ENCODE measurements at regions not wholly inside any gene's neighbourhood (a gene's known extent, or its start where the extent isn't known, plus 50 kb on each side); places are given as distances from the start of the nearest gene placed in this dataset.

- no peak for TF ChIP-seq CTCF (IDR thresholded peaks at IDR 0.05)
- Mint-ChIP-seq H3K27me3 (no peaks in the 10 kb centered on the region), H3K27ac (peak overlapping the region; percentile 86), H3K4me3 (peak overlapping the region; percentile 90), H3K4me1 (peaks cover 68% of the 10 kb centered on the region), H3K9me3 (no peaks in the 10 kb centered on the region), H3K36me3 (ENCODE audit: low read depth) (no peaks in the 10 kb centered on the region)
- ChIA-PET POLR2A (interaction anchor here (0.6 to 3.3 kb wide), 12 partner anchors 9 to 469 kb away, joined by 3 to 16 read pairs (median 4); no protein-coding TSS in a partner anchor), CTCF (interaction anchor here (1.2 kb wide), 1 partner anchor 125 kb away, joined by 4 read pairs; no protein-coding TSS in a partner anchor)
- ATAC-seq (ENCODE audit: low read depth) (peak; percentile 73), DNase-seq (peak; percentile 69)
- intact Hi-C loops (cut with micrococcal nuclease) = loop anchor here (1.0 to 5.0 kb wide), 10 partner anchors 22 to 432 kb away; partner anchors contain the start of genes EFCAB11 and TDP1
Observed at GRCh38 chr14:89618811-89619551, 201.9 kb upstream of the FOXN3 start.

GRCh38 chr14:89618330-89618708, 201.3 kb upstream of the FOXN3 start:
- H3K27ac Mint-ChIP-seq = peak overlapping the region; percentile 88
- ChIA-PET POLR2A (interaction anchor here (0.7 to 3.3 kb wide), 7 partner anchors 23 to 208 kb away, joined by 3 to 16 read pairs (median 3); no protein-coding TSS in a partner anchor), CTCF (interaction anchor here (1.2 kb wide), 1 partner anchor 124 kb away, joined by 4 read pairs; no protein-coding TSS in a partner anchor)
- no peaks in the 10 kb centered on the region for H3K27me3 Mint-ChIP-seq
- no peak for TF ChIP-seq CTCF (IDR thresholded peaks at IDR 0.05)
- ATAC-seq (ENCODE audit: low read depth) (no peak), DNase-seq (no peak)
- peak overlapping the region; percentile 90 for H3K4me3 Mint-ChIP-seq
- peaks cover 75% of the 10 kb centered on the region for H3K4me1 Mint-ChIP-seq
- H3K9me3 Mint-ChIP-seq = no peaks in the 10 kb centered on the region
- intact Hi-C loops (cut with micrococcal nuclease) = loop anchor here (2.0 to 5.0 kb wide), 8 partner anchors 22 to 431 kb away; partner anchors contain the start of genes EFCAB11 and TDP1
- H3K36me3 Mint-ChIP-seq (ENCODE audit: low read depth) = no peaks in the 10 kb centered on the region

GRCh38 chr14:89617481-89618329, 200.7 kb upstream of the FOXN3 start:
- H3K36me3 Mint-ChIP-seq (ENCODE audit: low read depth) = peaks cover 3% of the 10 kb centered on the region
- peaks cover 80% of the 10 kb centered on the region for H3K4me1 Mint-ChIP-seq
- intact Hi-C loops (cut with micrococcal nuclease) = loop anchor here (1.0 to 5.0 kb wide), 11 partner anchors 15 to 430 kb away; partner anchors contain the start of genes EFCAB11 and TDP1
- ATAC-seq (ENCODE audit: low read depth) = peak; percentile 34
- no peaks in the 10 kb centered on the region for H3K27me3 Mint-ChIP-seq
- DNase-seq = peak; percentile 25
- peak overlapping the region; percentile 88 for H3K27ac Mint-ChIP-seq
- H3K9me3 Mint-ChIP-seq = no peaks in the 10 kb centered on the region
- CTCF ChIA-PET = no interaction called here
- POLR2A ChIA-PET = interaction anchor here (0.6 to 3.3 kb wide), 7 partner anchors 24 to 188 kb away, joined by 3 to 16 read pairs (median 3); no protein-coding TSS in a partner anchor
- no peak for TF ChIP-seq CTCF (IDR thresholded peaks at IDR 0.05)
- peak overlapping the region; percentile 90 for H3K4me3 Mint-ChIP-seq

- TF ChIP-seq CTCF (IDR thresholded peaks at IDR 0.05) = no peak
- Mint-ChIP-seq H3K9me3 (no peaks in the 10 kb centered on the region), H3K4me1 (peaks cover 81% of the 10 kb centered on the region), H3K4me3 (peak overlapping the region; percentile 90), H3K36me3 (ENCODE audit: low read depth) (peaks cover 3% of the 10 kb centered on the region), H3K27me3 (no peaks in the 10 kb centered on the region), H3K27ac (peak overlapping the region; percentile 88)
- CTCF ChIA-PET = no interaction called here
- intact Hi-C loops (cut with micrococcal nuclease) = loop anchor here (1.0 to 5.0 kb wide), 6 partner anchors 14 to 430 kb away; no protein-coding TSS in a partner anchor
- ATAC-seq (ENCODE audit: low read depth) = peak; percentile 4
- POLR2A ChIA-PET = interaction anchor here (0.6 to 2.9 kb wide), 3 partner anchors 17 to 105 kb away, joined by 3 to 15 read pairs (median 10); no protein-coding TSS in a partner anchor
- DNase-seq = no peak
Observed at GRCh38 chr14:89616852-89617341, 199.9 kb upstream of the FOXN3 start.

Data from activated B cell treated with CpG ODN at 0.5 μM for 24 hours (primary cell).